ENCODE measurements at regions not wholly inside any gene's neighbourhood (a gene's known extent, or its start where the extent isn't known, plus 50 kb on each side); places are given as distances from the start of the nearest gene placed in this dataset.

GRCh38 chr2:18704276-18704675, 114.9 kb upstream of the NT5C1B start:
- no peak for TF ChIP-seq POLR2A (IDR thresholded peaks at IDR 0.05)
- TF ChIP-seq CTCF (IDR thresholded peaks at IDR 0.05): no peak
